IMR-90 (cell line): ENCODE measurements at regions not wholly inside any gene's neighbourhood (a gene's known extent, or its start where the extent isn't known, plus 50 kb on each side); places are given as distances from the start of the nearest gene placed in this dataset.

Experiments
- ATAC-seq: fragments of 200-7000 bp; cut with Tn5 transposase; 2 replicates; pipeline ENCODE4 v1.9.1; 2020; ENCODE audit warnings: low read depth, mild to moderate bottlenecking, moderate library complexity
- BruUV-seq: library from RNA; stranded (reverse); fragments of 400-500 nt; replicated peaks from 2 replicates; lab custom pipeline; 2021; lab: Mats Ljungman, UMichigan
- CTCF ChIA-PET: fragments of 300-600 bp; formaldehyde crosslinking; extraction: SDS; loops from one replicate; lab custom pipeline; 2021; ENCODE audit warnings: antibody characterized with exemption; lab: Yijun Ruan, JAX
- POLR2A ChIA-PET: fragments of 300-600 bp; sonication (Branson Sonifier 250); formaldehyde crosslinking; loops from one replicate; lab custom pipeline; 2022; ENCODE audit warnings: antibody characterized with exemption; ENCODE audit not compliant: unreplicated experiment; lab: Charles Lee
- DNase-seq: peaks from one replicate; pipeline ENCODE4 v3.0.0; 2013
- H2AFZ ChIP-seq: replicated peaks from 2 replicates; pipeline ENCODE3; 2013; ENCODE audit warnings: low read length, mild to moderate bottlenecking; ENCODE audit not compliant: poor library complexity
- H2AK5ac ChIP-seq: 2 replicates; pipeline ENCODE4 v1.6.1; 2013; ENCODE audit warnings: low read depth, low read length, inconsistent platforms
- H2AK9ac ChIP-seq: replicated peaks from 2 replicates; pipeline ENCODE3; 2013; ENCODE audit warnings: mild to moderate bottlenecking, low read depth, low read length, moderate library complexity; ENCODE audit not compliant: poor library complexity
- H2BK120ac ChIP-seq: 2 replicates; pipeline ENCODE4 v1.6.1; 2013; ENCODE audit warnings: low read depth, low read length, inconsistent platforms
- H2BK15ac ChIP-seq: 3 replicates; pipeline ENCODE4 v1.6.1; 2013; ENCODE audit warnings: low read depth, low read length, inconsistent platforms
- H2BK20ac ChIP-seq: 2 replicates; pipeline ENCODE4 v1.6.1; 2013; ENCODE audit warnings: low read depth, mild to moderate bottlenecking, inconsistent platforms, low read length, moderate library complexity
- H2BK5ac ChIP-seq: 2 replicates; pipeline ENCODE4 v1.6.1; 2013; ENCODE audit warnings: mild to moderate bottlenecking, low read depth, low read length, inconsistent platforms; ENCODE audit not compliant: poor library complexity, severe bottlenecking
- H3K14ac ChIP-seq: replicated peaks from 2 replicates; pipeline ENCODE4 v1.6.1; 2013; ENCODE audit warnings: low read depth, low read length, inconsistent platforms
- H3K18ac ChIP-seq: 2 replicates; pipeline ENCODE4 v1.6.1; 2013; ENCODE audit warnings: low read depth, low read length, control low read depth
- H3K23ac ChIP-seq: 2 replicates; pipeline ENCODE4 v1.6.1; 2013; ENCODE audit warnings: low read depth, low read length, inconsistent platforms
- H3K27ac ChIP-seq: 2 replicates; pipeline ENCODE4 v1.5.1; 2013; ENCODE audit warnings: mild to moderate bottlenecking, control low read depth, low read length; ENCODE audit not compliant: insufficient read depth
- H3K27me3 ChIP-seq: 2 replicates; pipeline ENCODE4 v1.6.1; 2013; ENCODE audit warnings: low read length; ENCODE audit not compliant: control insufficient read depth, insufficient read depth
- H3K36me3 ChIP-seq: 2 replicates; pipeline ENCODE4 v1.6.1; 2013; ENCODE audit warnings: low read length, mixed read lengths; ENCODE audit not compliant: control insufficient read depth, insufficient read depth
- H3K4ac ChIP-seq: 2 replicates; pipeline ENCODE4 v1.6.1; 2013; ENCODE audit warnings: low read depth, low read length, inconsistent platforms
- H3K4me1 ChIP-seq: 2 replicates; pipeline ENCODE4 v1.6.1; 2013; ENCODE audit warnings: low read length, mixed read lengths; ENCODE audit not compliant: control insufficient read depth, insufficient read depth
- H3K4me2 ChIP-seq: 2 replicates; pipeline ENCODE4 v1.6.1; 2013; ENCODE audit warnings: low read depth, mild to moderate bottlenecking, control low read depth, low read length, moderate library complexity
- H3K4me3 ChIP-seq: 2 replicates; pipeline ENCODE4 v1.5.1; 2013; ENCODE audit warnings: low read depth, mild to moderate bottlenecking, control low read depth, low read length, moderate library complexity; ENCODE audit not compliant: insufficient read depth
- H3K56ac ChIP-seq: 2 replicates; pipeline ENCODE4 v1.6.1; 2013; ENCODE audit warnings: low read length, inconsistent platforms; ENCODE audit not compliant: insufficient read depth; ENCODE audit errors: extremely low read depth
- H3K79me1 ChIP-seq, 2 experiments: 2 replicates each; pipeline ENCODE4 v1.6.1; 2013; ENCODE audit warnings: low read length in 2 of 2, inconsistent platforms in 1 of 2, low read depth in 1 of 2
- H3K9ac ChIP-seq: 2 replicates; pipeline ENCODE4 v1.6.1; 2013; ENCODE audit warnings: low read depth, low read length, control low read depth
- H3K9me1 ChIP-seq: 2 replicates; pipeline ENCODE4 v1.6.1; 2013; ENCODE audit warnings: low read length, inconsistent platforms; ENCODE audit not compliant: insufficient read depth
- H3K9me3 ChIP-seq: 2 replicates; pipeline ENCODE4 v1.6.1; 2013; ENCODE audit warnings: low read length; ENCODE audit not compliant: control insufficient read depth, insufficient read depth
- H4K20me1 ChIP-seq: 2 replicates; pipeline ENCODE4 v1.6.1; 2013; ENCODE audit warnings: low read length, inconsistent platforms; ENCODE audit not compliant: insufficient read depth
- H4K5ac ChIP-seq: 2 replicates; pipeline ENCODE4 v1.6.1; 2013; ENCODE audit warnings: mild to moderate bottlenecking, low read depth, low read length, control low read depth
- H4K8ac ChIP-seq, 2 experiments: 2 replicates each; pipeline ENCODE4 v1.6.1; 2013; ENCODE audit warnings: low read depth in 2 of 2, low read length in 2 of 2, control low read depth in 1 of 2, inconsistent platforms in 1 of 2
- H4K91ac ChIP-seq: 2 replicates; pipeline ENCODE4 v1.6.1; 2013; ENCODE audit warnings: low read depth, low read length, inconsistent platforms; ENCODE audit not compliant: insufficient read depth
- BHLHE40 ChIP-seq: fragments of 150-350 bp; IDR thresholded peaks from 2 replicates; pipeline ENCODE4 v1.6.1; 2016; ENCODE audit warnings: mild to moderate bottlenecking, low read depth, low read length
- CEBPB ChIP-seq: IDR thresholded peaks from 2 replicates; pipeline ENCODE4 v1.6.1; 2012; ENCODE audit warnings: low read depth, low read length, improper control_type of control experiment
- CHD1 ChIP-seq: IDR thresholded peaks from 2 replicates; pipeline ENCODE4 v1.6.1; 2012; ENCODE audit warnings: low read depth, low read length, improper control_type of control experiment
- CTCF ChIP-seq: conservative IDR thresholded peaks from 2 replicates; pipeline ENCODE4 v1.5.1; 2012; ENCODE audit warnings: mild to moderate bottlenecking, low read depth, low read length, improper control_type of control experiment
- ELK1 ChIP-seq: fragments of 150-350 bp; IDR thresholded peaks from 2 replicates; pipeline ENCODE4 v1.6.1; 2016; ENCODE audit warnings: low read depth, mild to moderate bottlenecking, low read length, moderate library complexity, borderline replicate concordance
- FOS ChIP-seq: fragments of 150-350 bp; IDR thresholded peaks from 2 replicates; pipeline ENCODE4 v1.6.1; 2016; ENCODE audit warnings: low read depth, low read length
- MAFK ChIP-seq: IDR thresholded peaks from 2 replicates; pipeline ENCODE4 v1.6.1; 2012; ENCODE audit warnings: low read depth, low read length, improper control_type of control experiment
- MAZ ChIP-seq: IDR thresholded peaks from 2 replicates; pipeline ENCODE4 v1.6.1; 2012; ENCODE audit warnings: low read depth, mild to moderate bottlenecking, low read length, improper control_type of control experiment, moderate library complexity, borderline replicate concordance
- MXI1 ChIP-seq: IDR thresholded peaks from 2 replicates; pipeline ENCODE4 v1.6.1; 2012; ENCODE audit warnings: low read depth, mild to moderate bottlenecking, low read length, moderate library complexity, borderline replicate concordance
- NFE2L2 ChIP-seq: fragments of 150-350 bp; IDR thresholded peaks from 2 replicates; pipeline ENCODE4 v1.6.1; 2016; ENCODE audit warnings: low read depth, mild to moderate bottlenecking, low read length
- POLR2A ChIP-seq: IDR thresholded peaks from 2 replicates; pipeline ENCODE4 v1.6.1; 2012; ENCODE audit warnings: mild to moderate bottlenecking, low read depth, low read length
- RAD21 ChIP-seq: IDR thresholded peaks from 2 replicates; pipeline ENCODE4 v1.6.1; 2012; ENCODE audit warnings: low read length, improper control_type of control experiment
- RCOR1 ChIP-seq: IDR thresholded peaks from 2 replicates; pipeline ENCODE4 v1.6.1; 2012; ENCODE audit warnings: mild to moderate bottlenecking, low read length, improper control_type of control experiment; ENCODE audit not compliant: insufficient replicate concordance
- RFX5 ChIP-seq: IDR thresholded peaks from 2 replicates; pipeline ENCODE4 v1.8.0; 2012; ENCODE audit warnings: low read depth, mild to moderate bottlenecking, low read length, moderate library complexity
- SMC3 ChIP-seq: fragments of 150-350 bp; IDR thresholded peaks from 2 replicates; pipeline ENCODE4 v1.6.1; 2016; ENCODE audit warnings: low read depth, mild to moderate bottlenecking, antibody characterized with exemption, low read length, moderate library complexity
- USF2 ChIP-seq: fragments of 150-350 bp; IDR thresholded peaks from 2 replicates; pipeline ENCODE4 v1.6.1; 2017; ENCODE audit warnings: mild to moderate bottlenecking, antibody characterized with exemption, low read length, low read depth
- WGBS, 2 experiments: methylation state at CpG; one replicate each; pipeline versions ENCODE4 v1.1.5 to v1.1.7; 2013; ENCODE audit warnings: missing lambda C conversion rate in 2 of 2; ENCODE audit not compliant: insufficient read length in 1 of 2; ENCODE audit errors: extremely low coverage in 2 of 2; 5-methylcytosine and 5-hydroxymethylcytosine counted together
- dilution Hi-C: fragments of 300-500 bp; cut with HindIII; formaldehyde crosslinking; loops from one replicate; pipeline ENCODE4 v1.14.3; 2018; ENCODE audit warnings: low sequenced_read_pairs; ENCODE audit not compliant: unreplicated experiment
- in situ Hi-C: fragments of 300-500 bp; cut with MboI; formaldehyde crosslinking; loops from 3 replicates; pipeline ENCODE4 v1.14.3; 2019; ENCODE audit warnings: low sequenced_read_pairs, inconsistent platforms, mixed read lengths
- intact Hi-C: fragments of 100-400 bp; cut with micrococcal nuclease; formaldehyde crosslinking; loops from 2 replicates; pipeline ENCODE4 v1.10.0; 2022

- Histone ChIP-seq H3K9ac (no peak overlapping the region), H3K27ac (no peak overlapping the region), H3K27me3 (peaks cover 2% of the 10 kb centered on the region; the same call in 1 of the 2 replicates), H3K4ac (no peak overlapping the region), H3K18ac (no peak overlapping the region), H3K9me3 (no peaks in the 10 kb centered on the region), H2BK20ac (no peak overlapping the region), H2AK5ac (no peak overlapping the region), H3K79me1 (no peaks in the 10 kb centered on the region), H3K14ac (no peak overlapping the region), H3K4me1 (no peaks in the 10 kb centered on the region), H4K5ac (no peak overlapping the region), H2AFZ (no peak overlapping the region), H3K4me3 (no peak overlapping the region), H2BK120ac (no peak overlapping the region), H2AK9ac (no peak overlapping the region), H3K9me1 (no peaks in the 10 kb centered on the region), H3K36me3 (no peaks in the 10 kb centered on the region), H3K23ac (no peak overlapping the region), H3K56ac (no peak overlapping the region), H4K8ac (no peak overlapping the region), H2BK5ac (no peak overlapping the region), H3K4me2 (no peak overlapping the region), H4K20me1 (no peaks in the 10 kb centered on the region), H4K91ac (no peak overlapping the region), H2BK15ac (no peak overlapping the region)
- WGBS, 2 experiments = no CpG with 5 or more reads among the region's 4 CpGs
- CTCF ChIA-PET = no interaction called here
- intact Hi-C loops (loop anchor here (10.0 kb wide), 1 partner anchor 193 kb away; no protein-coding TSS in a partner anchor), dilution Hi-C loops (no loop called here), in situ Hi-C loops (no loop called here)
- TF ChIP-seq CEBPB (no peak), MAFK (no peak), BHLHE40 (no peak), CHD1 (no peak), NFE2L2 (no peak), ELK1 (no peak), POLR2A (no peak), MXI1 (no peak), MAZ (no peak), USF2 (no peak), RAD21 (no peak), SMC3 (no peak), RCOR1 (no peak), CTCF (no peak), RFX5 (no peak), FOS (no peak)
- DNase-seq (no peak), ATAC-seq (no peak)
- no TSS peak for BruUV-seq
- POLR2A ChIA-PET = no interaction called here
Measured at GRCh38 chr1:229857585-229857984, 209.5 kb upstream of the GALNT2 start.
